ENCODE measurements at regions not wholly inside any gene's neighbourhood (a gene's known extent, or its start where the extent isn't known, plus 50 kb on each side); places are given as distances from the start of the nearest gene placed in this dataset.

GRCh38 chr2:103788389-103788788 is 1026.6 kb downstream of the TMEM182 start:
- TF ChIP-seq EZH2 (IDR thresholded peaks at IDR 0.05; ENCODE audit: insufficient read depth, poor library complexity, severe bottlenecking) (no peak), EZH2phosphoT487 (IDR thresholded peaks at IDR 0.05; ENCODE audit: insufficient read depth, low read depth) (no peak)

All from GM23248 (cell line).